ENCODE measurements at regions not wholly inside any gene's neighbourhood (a gene's known extent, or its start where the extent isn't known, plus 50 kb on each side); places are given as distances from the start of the nearest gene placed in this dataset.

DNA sequence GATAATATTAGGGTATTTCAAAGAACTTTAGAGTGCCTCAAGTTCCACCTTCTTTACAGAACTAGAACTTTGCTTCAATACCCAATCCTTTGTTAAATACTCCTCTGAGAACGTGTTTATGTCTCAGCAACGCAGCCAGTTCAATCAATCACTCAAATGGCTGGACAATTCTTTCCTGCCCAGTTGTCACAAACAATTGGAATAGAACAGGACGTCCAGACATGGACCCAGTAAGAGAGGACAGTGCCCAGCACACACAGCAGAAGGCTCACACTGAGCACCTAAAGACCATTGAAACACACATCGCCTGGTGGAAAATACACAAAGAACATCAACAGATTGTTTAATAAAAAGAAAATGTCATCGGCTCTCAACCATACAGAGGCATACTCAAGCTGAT, 140.6 kb downstream of the TTLL2 start:
- no peak overlapping the region for H3K27ac ChIP-seq (ENCODE audit: low read depth, low read length)
- no peaks in the 10 kb centered on the region for H3K36me3 ChIP-seq (ENCODE audit: control insufficient read depth, insufficient read depth, low read length)
- WGBS (ENCODE audit: insufficient coverage) = 27% methylated on average over 3 of the region's 5 CpGs
- H3K9me3 ChIP-seq (ENCODE audit: control insufficient read depth, insufficient read depth, low read length) = no peaks in the 10 kb centered on the region
- no peak overlapping the region for H3K4me3 ChIP-seq (ENCODE audit: low read depth, low read length)
- no peaks in the 10 kb centered on the region for H3K4me1 ChIP-seq (ENCODE audit: control insufficient read depth, insufficient read depth, low read length)
- no peaks in the 10 kb centered on the region for H3K27me3 ChIP-seq (ENCODE audit: control insufficient read depth, insufficient read depth, low read length)
- no peak for DNase-seq (ENCODE audit: low read depth in 4 of 6, low spot score in 6 of 6)

DNA sequence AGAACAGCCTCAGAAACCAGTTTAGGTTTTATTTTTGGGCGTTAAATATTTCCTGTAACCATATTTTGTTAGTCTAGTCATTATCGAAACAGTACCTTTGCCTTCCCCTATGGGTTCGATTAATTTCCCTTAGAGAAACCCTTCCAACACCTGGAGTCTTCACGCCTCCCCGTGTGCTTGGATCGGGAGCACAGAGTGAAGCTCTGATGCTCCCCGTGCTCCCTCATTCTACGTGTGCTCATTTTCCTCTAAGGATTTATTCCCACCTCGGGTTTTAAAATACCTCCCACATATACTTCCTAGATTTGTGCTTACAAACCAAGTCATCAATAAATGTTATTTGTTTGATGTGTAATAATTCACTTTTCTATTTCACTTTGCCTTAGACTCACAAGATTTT, 142.4 kb downstream of the TTLL2 start:
- Histone ChIP-seq H3K4me1 (ENCODE audit: control insufficient read depth, insufficient read depth, low read length) (peaks cover 2% of the 10 kb centered on the region), H3K36me3 (ENCODE audit: control insufficient read depth, insufficient read depth, low read length) (no peaks in the 10 kb centered on the region), H3K4me3 (ENCODE audit: low read depth, low read length) (no peak overlapping the region), H3K27ac (ENCODE audit: low read depth, low read length) (no peak overlapping the region), H3K9me3 (ENCODE audit: control insufficient read depth, insufficient read depth, low read length) (no peaks in the 10 kb centered on the region), H3K27me3 (ENCODE audit: control insufficient read depth, insufficient read depth, low read length) (no peaks in the 10 kb centered on the region)
- DNase-seq (ENCODE audit: low read depth in 4 of 6, low spot score in 6 of 6) = no peak
- 96% methylated on average over 6 of the region's 9 CpGs for WGBS (ENCODE audit: insufficient coverage)

DNA sequence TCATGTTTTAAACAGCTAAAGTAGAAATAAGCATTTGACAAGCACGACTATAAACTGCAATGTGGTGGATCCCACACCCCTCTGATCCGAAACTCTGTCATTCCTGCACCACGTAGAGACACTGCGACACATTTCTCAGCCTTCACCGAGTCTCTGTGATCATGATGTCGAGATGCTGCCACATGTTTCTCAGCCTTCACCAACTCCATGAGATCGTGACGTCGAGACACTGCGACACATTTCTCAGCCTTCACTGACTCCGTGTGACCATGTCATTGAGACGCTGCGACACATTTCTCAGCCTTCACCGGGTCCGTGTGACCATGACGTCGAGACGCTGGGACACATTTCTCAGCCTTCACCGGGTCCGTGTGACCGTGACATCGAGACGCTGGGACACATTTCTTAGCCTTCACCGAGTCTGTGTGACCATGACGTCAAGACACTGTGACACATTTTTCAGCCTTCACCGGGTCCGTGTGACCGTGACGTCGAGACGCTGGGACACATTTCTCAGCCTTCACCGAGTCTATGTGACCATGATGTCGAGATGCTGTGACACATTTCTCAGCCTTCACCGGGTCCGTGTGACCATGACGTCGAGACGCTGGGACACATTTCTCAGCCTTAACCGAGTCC, 143.0 kb downstream of the TTLL2 start:
- no peaks in the 10 kb centered on the region for H3K27me3 ChIP-seq (ENCODE audit: control insufficient read depth, insufficient read depth, low read length)
- DNase-seq (ENCODE audit: low read depth in 4 of 6, low spot score in 6 of 6) = no peak

DNA sequence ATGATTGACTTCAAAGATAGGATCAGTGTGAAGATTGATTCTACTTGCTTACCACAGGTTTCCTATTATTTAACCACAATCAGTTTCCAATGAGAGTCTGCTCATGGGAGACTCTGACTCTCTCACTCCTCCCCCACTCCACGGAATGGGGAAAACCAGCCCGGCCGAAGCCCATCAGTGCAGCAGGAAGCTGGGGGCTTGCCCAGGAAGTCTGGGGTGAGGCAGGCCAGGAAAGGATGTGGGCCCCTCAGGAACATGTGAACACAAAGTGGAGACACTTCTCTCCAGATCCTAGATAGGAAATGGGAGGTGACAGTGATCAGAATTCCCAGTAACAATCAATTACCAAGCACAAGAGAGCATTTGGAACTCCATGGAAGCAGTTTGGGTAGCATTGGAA, 144.2 kb downstream of the TTLL2 start:
- Histone ChIP-seq H3K4me3 (ENCODE audit: low read depth, low read length) (no peak overlapping the region), H3K36me3 (ENCODE audit: control insufficient read depth, insufficient read depth, low read length) (no peaks in the 10 kb centered on the region), H3K27ac (ENCODE audit: low read depth, low read length) (no peak overlapping the region), H3K9me3 (ENCODE audit: control insufficient read depth, insufficient read depth, low read length) (no peaks in the 10 kb centered on the region), H3K27me3 (ENCODE audit: control insufficient read depth, insufficient read depth, low read length) (no peaks in the 10 kb centered on the region), H3K4me1 (ENCODE audit: control insufficient read depth, insufficient read depth, low read length) (peaks cover 2% of the 10 kb centered on the region)
- DNase-seq (ENCODE audit: low read depth in 4 of 6, low spot score in 6 of 6) = no peak
- no CpG with 5 or more reads among the region's 3 CpGs for WGBS (ENCODE audit: insufficient coverage)

More for the DNA sequence above, 143.0 kb downstream of the TTLL2 start:
- Histone ChIP-seq H3K27ac (ENCODE audit: low read depth, low read length) (no peak overlapping the region), H3K36me3 (ENCODE audit: control insufficient read depth, insufficient read depth, low read length) (no peaks in the 10 kb centered on the region), H3K4me3 (ENCODE audit: low read depth, low read length) (no peak overlapping the region), H3K9me3 (ENCODE audit: control insufficient read depth, insufficient read depth, low read length) (no peaks in the 10 kb centered on the region), H3K4me1 (ENCODE audit: control insufficient read depth, insufficient read depth, low read length) (peaks cover 2% of the 10 kb centered on the region)
- 93% methylated on average over 39 of the region's 39 CpGs for WGBS (ENCODE audit: insufficient coverage)

DNA sequence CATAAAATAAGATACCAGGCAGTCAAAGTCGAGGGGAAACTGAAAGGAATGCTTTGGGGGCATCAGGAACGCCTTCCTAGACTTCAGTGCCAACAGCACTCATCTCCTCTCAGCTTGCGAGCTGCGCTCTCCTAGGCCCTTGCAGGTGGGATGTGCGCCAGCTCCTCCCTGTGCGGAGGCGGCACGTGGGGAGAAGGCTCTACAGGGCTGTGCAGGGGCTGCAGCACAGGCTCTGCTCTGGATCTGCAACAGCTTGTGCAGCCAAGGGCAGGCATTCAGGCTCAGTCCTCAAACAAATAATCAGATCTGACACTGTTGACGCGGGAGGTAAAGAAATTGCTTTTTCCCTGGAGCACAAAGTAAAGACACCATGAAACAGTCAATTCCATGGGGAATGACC, 144.8 kb downstream of the TTLL2 start:
- 58% methylated on average over 6 of the region's 10 CpGs for WGBS (ENCODE audit: insufficient coverage)
- no peaks in the 10 kb centered on the region for H3K36me3 ChIP-seq (ENCODE audit: control insufficient read depth, insufficient read depth, low read length)
- H3K27me3 ChIP-seq (ENCODE audit: control insufficient read depth, insufficient read depth, low read length) = no peaks in the 10 kb centered on the region
- H3K4me1 ChIP-seq (ENCODE audit: control insufficient read depth, insufficient read depth, low read length) = peaks cover 2% of the 10 kb centered on the region
- peak in 1 of 6 donors; percentile 43 for DNase-seq (ENCODE audit: low read depth in 4 of 6, low spot score in 6 of 6)
- H3K9me3 ChIP-seq (ENCODE audit: control insufficient read depth, insufficient read depth, low read length) = no peaks in the 10 kb centered on the region
- no peak overlapping the region for H3K27ac ChIP-seq (ENCODE audit: low read depth, low read length)
- no peak overlapping the region for H3K4me3 ChIP-seq (ENCODE audit: low read depth, low read length)

DNA sequence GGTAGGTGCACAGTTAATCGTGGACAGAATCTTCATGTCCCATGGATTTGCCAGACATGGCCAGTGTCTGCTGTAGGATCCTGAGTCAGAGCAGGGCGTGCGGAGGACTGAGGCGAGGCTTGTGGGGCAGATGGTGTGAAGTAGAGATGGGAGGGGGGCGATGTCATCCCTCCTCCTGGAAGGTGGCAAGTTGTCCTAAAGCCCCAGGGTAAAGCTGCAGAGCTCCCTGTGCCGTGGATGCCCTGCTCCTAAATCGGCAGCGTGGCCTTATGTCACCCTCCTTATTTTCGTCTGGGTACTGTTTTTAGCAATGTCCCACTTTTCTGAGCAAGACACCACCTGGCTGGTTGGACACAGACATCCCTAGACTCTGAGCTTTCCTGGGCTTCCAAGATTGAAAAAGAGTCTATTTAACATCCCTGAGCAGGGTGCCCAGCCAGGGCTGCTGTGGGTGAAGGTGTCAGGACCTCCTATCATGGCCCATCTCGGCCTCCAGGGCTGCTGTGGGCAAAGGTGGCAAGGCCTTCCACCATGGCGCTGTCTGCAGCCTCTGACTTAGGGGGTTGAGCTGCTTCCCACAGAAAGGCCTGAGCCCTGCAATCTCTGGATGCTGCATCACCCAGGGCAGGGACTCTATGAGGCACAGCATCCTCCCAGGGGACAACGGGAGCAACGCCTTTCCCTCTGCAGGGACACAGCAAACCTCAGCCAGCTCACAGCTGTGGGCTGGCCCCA, 145.4 kb downstream of the TTLL2 start:
- Histone ChIP-seq H3K27me3 (ENCODE audit: control insufficient read depth, insufficient read depth, low read length) (no peaks in the 10 kb centered on the region), H3K27ac (ENCODE audit: low read depth, low read length) (no peak overlapping the region), H3K9me3 (ENCODE audit: control insufficient read depth, insufficient read depth, low read length) (no peaks in the 10 kb centered on the region), H3K4me1 (ENCODE audit: control insufficient read depth, insufficient read depth, low read length) (peaks cover 2% of the 10 kb centered on the region), H3K36me3 (ENCODE audit: control insufficient read depth, insufficient read depth, low read length) (no peaks in the 10 kb centered on the region), H3K4me3 (ENCODE audit: low read depth, low read length) (no peak overlapping the region)
- no peak for DNase-seq (ENCODE audit: low read depth in 4 of 6, low spot score in 6 of 6)
- WGBS (ENCODE audit: insufficient coverage) = 86% methylated on average over 13 of the region's 13 CpGs

DNA sequence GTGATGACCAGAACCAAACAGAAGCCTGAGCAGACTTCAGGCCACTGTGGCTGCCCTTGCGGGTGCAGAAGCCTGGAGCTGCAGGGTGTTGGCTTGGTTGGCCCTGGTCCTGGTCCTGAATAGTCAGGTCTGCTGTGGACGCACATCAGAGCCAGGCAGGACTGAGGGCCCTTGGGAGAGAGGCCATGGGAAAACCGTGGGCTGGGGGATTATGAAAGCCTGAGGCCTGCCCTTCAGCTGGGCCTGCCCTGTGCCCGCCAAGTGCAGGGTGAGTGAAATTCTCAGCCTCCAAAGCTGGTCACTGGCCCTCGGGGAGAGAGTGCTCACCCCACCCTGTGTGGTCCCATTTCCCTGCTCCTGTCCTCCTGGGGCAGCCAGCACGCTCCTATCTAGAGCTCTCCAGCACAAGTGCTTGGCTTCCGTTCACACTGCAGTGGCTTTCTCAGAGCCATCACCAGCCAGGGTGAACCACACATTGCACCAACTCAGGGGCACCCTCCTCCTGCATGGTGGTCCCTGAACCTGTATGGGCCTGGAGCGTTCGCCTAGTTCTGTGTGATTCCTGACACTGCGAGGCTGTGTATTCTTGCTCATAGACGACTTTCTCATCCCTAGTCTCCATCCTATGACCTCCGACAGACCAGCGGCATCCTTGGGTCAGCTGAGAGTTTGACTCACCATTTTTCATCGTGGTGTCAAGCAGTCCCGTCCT, 146.1 kb downstream of the TTLL2 start:
- Histone ChIP-seq H3K27me3 (ENCODE audit: control insufficient read depth, insufficient read depth, low read length) (no peaks in the 10 kb centered on the region), H3K9me3 (ENCODE audit: control insufficient read depth, insufficient read depth, low read length) (no peaks in the 10 kb centered on the region), H3K4me1 (ENCODE audit: control insufficient read depth, insufficient read depth, low read length) (peaks cover 2% of the 10 kb centered on the region), H3K4me3 (ENCODE audit: low read depth, low read length) (no peak overlapping the region), H3K36me3 (ENCODE audit: control insufficient read depth, insufficient read depth, low read length) (no peaks in the 10 kb centered on the region), H3K27ac (ENCODE audit: low read depth, low read length) (no peak overlapping the region)
- 93% methylated on average over 15 of the region's 15 CpGs for WGBS (ENCODE audit: insufficient coverage)
- no peak for DNase-seq (ENCODE audit: low read depth in 4 of 6, low spot score in 6 of 6)

DNA sequence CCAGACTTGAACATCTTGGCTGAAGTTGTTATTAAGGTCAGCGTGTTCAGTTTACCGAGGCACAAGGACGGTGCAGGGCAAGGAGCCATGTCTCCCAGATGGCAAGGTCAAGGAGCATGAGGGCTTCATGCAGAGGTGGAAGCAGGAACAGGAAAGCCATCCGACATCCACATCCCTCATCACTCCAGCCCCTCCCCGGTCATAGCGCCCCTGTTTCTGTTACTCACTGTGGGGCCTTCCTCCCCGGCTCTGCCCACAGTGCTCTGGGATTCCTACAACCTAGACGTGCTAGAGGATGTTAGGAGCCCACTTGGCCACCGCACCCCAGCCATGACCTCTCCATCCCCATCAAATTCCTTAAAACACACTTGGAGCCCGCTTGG, 146.7 kb downstream of the TTLL2 start:
- H3K4me3 ChIP-seq (ENCODE audit: low read depth, low read length) = no peak overlapping the region
- no peak overlapping the region for H3K27ac ChIP-seq (ENCODE audit: low read depth, low read length)
- no peak for DNase-seq (ENCODE audit: low read depth in 4 of 6, low spot score in 6 of 6)
- H3K36me3 ChIP-seq (ENCODE audit: control insufficient read depth, insufficient read depth, low read length) = no peaks in the 10 kb centered on the region
- H3K9me3 ChIP-seq (ENCODE audit: control insufficient read depth, insufficient read depth, low read length) = no peaks in the 10 kb centered on the region
- 96% methylated on average over 10 of the region's 10 CpGs for WGBS (ENCODE audit: insufficient coverage)
- no peaks in the 10 kb centered on the region for H3K27me3 ChIP-seq (ENCODE audit: control insufficient read depth, insufficient read depth, low read length)
- H3K4me1 ChIP-seq (ENCODE audit: control insufficient read depth, insufficient read depth, low read length) = peaks cover 2% of the 10 kb centered on the region

DNA sequence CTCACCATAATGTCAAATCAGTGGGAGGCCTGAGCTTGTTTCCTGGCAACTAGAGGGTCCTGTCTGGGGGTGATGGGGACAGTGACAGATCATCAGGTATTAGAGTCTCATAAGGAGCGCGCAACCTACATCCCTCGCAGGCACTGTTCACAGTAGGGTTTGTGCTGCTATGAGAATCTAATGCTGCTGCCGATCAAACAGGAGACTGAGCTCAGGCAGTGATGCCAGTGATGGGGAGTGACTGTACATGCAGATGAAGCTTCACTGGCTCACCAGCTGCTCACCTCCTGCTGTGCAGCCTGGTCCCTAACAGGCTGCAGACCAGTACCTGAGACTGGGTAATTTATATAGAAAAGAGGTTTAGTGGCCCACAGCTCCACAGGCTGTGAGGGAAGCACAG, 147.3 kb downstream of the TTLL2 start:
- H3K27me3 ChIP-seq (ENCODE audit: control insufficient read depth, insufficient read depth, low read length) = no peaks in the 10 kb centered on the region
- WGBS (ENCODE audit: insufficient coverage) = 75% methylated on average over 4 of the region's 4 CpGs

More for the DNA sequence above, 147.3 kb downstream of the TTLL2 start:
- H3K36me3 ChIP-seq (ENCODE audit: control insufficient read depth, insufficient read depth, low read length) = no peaks in the 10 kb centered on the region
- H3K27ac ChIP-seq (ENCODE audit: low read depth, low read length) = no peak overlapping the region
- no peak overlapping the region for H3K4me3 ChIP-seq (ENCODE audit: low read depth, low read length)
- DNase-seq (ENCODE audit: low read depth in 4 of 6, low spot score in 6 of 6) = peak in 1 of 6 donors; percentile 57
- peaks cover 2% of the 10 kb centered on the region for H3K4me1 ChIP-seq (ENCODE audit: control insufficient read depth, insufficient read depth, low read length)
- no peaks in the 10 kb centered on the region for H3K9me3 ChIP-seq (ENCODE audit: control insufficient read depth, insufficient read depth, low read length)

All from spinal cord (tissue), 9 donors.